ENCODE measurements at regions not wholly inside any gene's neighbourhood (a gene's known extent, or its start where the extent isn't known, plus 50 kb on each side); places are given as distances from the start of the nearest gene placed in this dataset.

DNA sequence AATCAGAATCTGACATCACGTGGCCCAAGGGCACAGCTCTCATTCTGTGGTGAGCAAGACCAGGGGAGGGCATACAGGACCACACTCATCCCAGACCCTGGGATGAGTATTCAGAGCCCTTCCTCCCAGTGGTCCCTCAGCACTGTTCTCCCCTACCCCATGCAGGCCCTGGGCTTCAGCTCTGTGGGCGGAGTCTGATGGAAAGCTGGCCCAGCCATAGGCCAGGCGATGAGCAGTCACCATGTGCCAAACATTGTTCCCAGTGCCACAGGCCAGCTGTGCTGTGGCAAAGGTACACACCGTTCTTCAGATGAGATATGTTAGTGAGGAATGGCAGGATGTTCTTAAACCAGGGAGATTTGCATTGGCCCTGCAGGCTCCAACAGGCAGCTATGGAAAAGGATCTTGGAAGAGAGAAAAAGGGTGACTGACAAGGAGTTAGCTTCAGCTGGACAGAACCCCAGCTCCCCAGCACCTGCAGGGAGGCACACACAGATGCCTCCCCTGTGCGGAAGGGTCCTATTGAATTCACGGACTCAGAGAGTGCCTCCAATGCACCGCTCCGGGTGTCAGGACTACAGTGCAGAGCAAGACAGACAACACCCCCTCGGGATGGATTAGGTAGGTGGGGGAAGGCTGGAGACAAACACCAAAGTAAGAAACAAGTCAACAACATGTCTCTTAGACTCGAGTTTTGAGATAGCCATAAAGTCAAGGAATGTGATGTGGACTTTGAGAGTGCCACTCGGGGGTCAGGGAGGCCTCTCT is 596.0 kb upstream of the MGMT start:
- H3K4me1 ChIP-seq (ENCODE audit: control insufficient read depth in 2 of 2, insufficient read depth in 2 of 2, low read length in 1 of 2) = no peaks in the 10 kb centered on the region
- no peak overlapping the region for H3K4me3 ChIP-seq (ENCODE audit: low read depth in 1 of 2, low read length in 2 of 2)
- no peak overlapping the region for H3K27ac ChIP-seq (ENCODE audit: low read depth in 2 of 2, low read length in 1 of 2)
- no peaks in the 10 kb centered on the region for H3K27me3 ChIP-seq (ENCODE audit: control insufficient read depth in 1 of 2, insufficient read depth in 2 of 2, low read length in 2 of 2)
- H3K9me3 ChIP-seq (ENCODE audit: control insufficient read depth in 2 of 2, insufficient read depth in 1 of 2, low read depth in 1 of 2, low read length in 1 of 2) = peaks cover 3 to 8% of the 10 kb centered on the region in 2 donors
- no peaks in the 10 kb centered on the region for H3K36me3 ChIP-seq (ENCODE audit: control insufficient read depth in 2 of 2, insufficient read depth in 2 of 2, low read length in 1 of 2)
- 78% methylated on average over 11 of the region's 11 CpGs for WGBS, 2 donors

DNA sequence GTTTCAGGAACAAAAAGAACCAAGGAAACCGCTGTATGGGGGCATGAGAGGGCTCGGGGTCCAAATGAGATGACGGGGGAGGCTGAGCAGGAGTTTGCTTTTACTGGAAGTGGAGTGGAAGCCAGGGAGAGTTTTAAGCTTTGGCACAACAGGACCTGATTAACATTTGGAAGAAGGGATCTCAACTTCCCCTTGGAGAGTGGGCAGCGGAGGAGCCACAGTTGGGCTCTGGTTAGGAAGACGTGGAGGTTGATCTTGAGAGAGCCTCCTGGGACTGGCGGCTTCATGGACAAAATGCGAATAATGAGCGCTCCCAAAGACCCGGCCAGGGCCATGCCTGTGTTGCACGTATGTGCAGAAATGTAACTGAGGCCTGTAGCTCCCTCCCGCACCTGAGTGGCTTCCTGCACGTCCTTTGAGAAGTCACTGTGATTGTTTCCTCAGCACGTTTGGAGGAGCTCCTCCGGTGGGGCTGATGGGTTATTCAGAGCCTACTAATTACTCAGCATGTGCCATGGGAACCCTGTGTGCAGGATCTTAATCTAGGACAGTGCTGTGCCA is 595.3 kb upstream of the MGMT start:
- Histone ChIP-seq H3K4me1 (ENCODE audit: control insufficient read depth in 2 of 2, insufficient read depth in 2 of 2, low read length in 1 of 2) (no peaks in the 10 kb centered on the region), H3K4me3 (ENCODE audit: low read depth in 1 of 2, low read length in 2 of 2) (no peak overlapping the region), H3K9me3 (ENCODE audit: control insufficient read depth in 2 of 2, insufficient read depth in 1 of 2, low read depth in 1 of 2, low read length in 1 of 2) (peaks cover 3 to 8% of the 10 kb centered on the region in 2 donors), H3K27ac (ENCODE audit: low read depth in 2 of 2, low read length in 1 of 2) (no peak overlapping the region), H3K36me3 (ENCODE audit: control insufficient read depth in 2 of 2, insufficient read depth in 2 of 2, low read length in 1 of 2) (no peaks in the 10 kb centered on the region), H3K27me3 (ENCODE audit: control insufficient read depth in 1 of 2, insufficient read depth in 2 of 2, low read length in 2 of 2) (no peaks in the 10 kb centered on the region)
- WGBS, 2 donors = 91 to 92% methylated on average over 14 of the region's 14 CpGs

DNA sequence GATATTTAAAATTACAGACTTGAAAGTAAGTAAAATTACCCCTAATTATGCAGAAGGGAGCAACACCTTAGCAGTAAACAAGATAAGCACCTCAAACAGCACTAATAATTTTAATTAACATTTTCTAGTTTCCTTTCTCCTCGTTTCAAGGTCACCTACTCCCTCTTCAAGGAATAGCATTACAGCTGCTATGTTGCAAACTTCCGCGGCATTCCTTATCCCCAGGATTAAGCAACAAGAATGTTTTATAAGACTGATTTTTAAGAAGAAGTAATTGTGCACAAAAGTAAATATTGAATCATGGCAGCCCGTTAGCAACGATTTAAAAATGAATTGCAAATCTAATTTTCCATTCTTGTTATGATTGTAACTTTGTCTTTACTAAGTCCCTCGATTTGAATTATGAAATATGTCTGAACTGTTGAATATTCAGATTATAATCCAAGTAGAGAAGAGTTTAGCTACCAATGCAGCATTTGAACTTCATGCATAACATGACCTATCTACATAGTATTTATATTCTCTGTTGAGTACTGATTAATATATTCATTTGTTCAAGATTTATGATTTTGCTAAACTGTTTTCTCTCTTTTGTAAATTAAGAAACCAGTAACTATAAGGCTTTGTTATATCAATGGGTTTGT is 593.5 kb upstream of the MGMT start:
- Histone ChIP-seq H3K4me3 (ENCODE audit: low read depth in 1 of 2, low read length in 2 of 2) (no peak overlapping the region), H3K36me3 (ENCODE audit: control insufficient read depth in 2 of 2, insufficient read depth in 2 of 2, low read length in 1 of 2) (no peaks in the 10 kb centered on the region), H3K27ac (ENCODE audit: low read depth in 2 of 2, low read length in 1 of 2) (no peak overlapping the region), H3K27me3 (ENCODE audit: control insufficient read depth in 1 of 2, insufficient read depth in 2 of 2, low read length in 2 of 2) (no peaks in the 10 kb centered on the region), H3K4me1 (ENCODE audit: control insufficient read depth in 2 of 2, insufficient read depth in 2 of 2, low read length in 1 of 2) (no peaks in the 10 kb centered on the region), H3K9me3 (ENCODE audit: control insufficient read depth in 2 of 2, insufficient read depth in 1 of 2, low read depth in 1 of 2, low read length in 1 of 2) (peaks cover 3 to 8% of the 10 kb centered on the region in 2 donors)
- WGBS, 2 donors = 36 to 40% methylated on average over 6 of the region's 6 CpGs

DNA sequence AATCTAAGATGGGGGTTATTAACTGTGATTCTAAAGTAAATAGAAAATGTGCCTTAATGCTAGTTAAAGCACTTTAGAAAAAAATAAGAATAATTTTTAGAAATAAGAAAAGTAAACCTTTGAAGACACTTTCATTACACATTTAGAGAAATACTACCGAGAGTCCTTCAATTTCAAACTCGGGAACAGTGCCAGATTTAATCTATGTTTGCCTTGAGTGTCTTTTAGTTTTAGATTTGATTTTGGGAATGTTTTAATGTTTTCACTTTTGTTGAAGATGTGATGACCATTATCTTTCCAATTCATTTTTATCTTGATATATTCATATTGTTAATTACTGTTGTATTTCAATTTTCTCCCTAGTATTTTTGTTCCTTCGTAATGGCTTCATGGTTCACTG is 592.7 kb upstream of the MGMT start:
- WGBS, 2 donors = 77 to 87% methylated on average over 3 of the region's 3 CpGs
- Histone ChIP-seq H3K4me1 (ENCODE audit: control insufficient read depth in 2 of 2, insufficient read depth in 2 of 2, low read length in 1 of 2) (no peaks in the 10 kb centered on the region), H3K27ac (ENCODE audit: low read depth in 2 of 2, low read length in 1 of 2) (no peak overlapping the region), H3K27me3 (ENCODE audit: control insufficient read depth in 1 of 2, insufficient read depth in 2 of 2, low read length in 2 of 2) (no peaks in the 10 kb centered on the region), H3K36me3 (ENCODE audit: control insufficient read depth in 2 of 2, insufficient read depth in 2 of 2, low read length in 1 of 2) (no peaks in the 10 kb centered on the region), H3K4me3 (ENCODE audit: low read depth in 1 of 2, low read length in 2 of 2) (no peak overlapping the region), H3K9me3 (ENCODE audit: control insufficient read depth in 2 of 2, insufficient read depth in 1 of 2, low read depth in 1 of 2, low read length in 1 of 2) (peaks cover 3 to 4% of the 10 kb centered on the region in 2 donors)

DNA sequence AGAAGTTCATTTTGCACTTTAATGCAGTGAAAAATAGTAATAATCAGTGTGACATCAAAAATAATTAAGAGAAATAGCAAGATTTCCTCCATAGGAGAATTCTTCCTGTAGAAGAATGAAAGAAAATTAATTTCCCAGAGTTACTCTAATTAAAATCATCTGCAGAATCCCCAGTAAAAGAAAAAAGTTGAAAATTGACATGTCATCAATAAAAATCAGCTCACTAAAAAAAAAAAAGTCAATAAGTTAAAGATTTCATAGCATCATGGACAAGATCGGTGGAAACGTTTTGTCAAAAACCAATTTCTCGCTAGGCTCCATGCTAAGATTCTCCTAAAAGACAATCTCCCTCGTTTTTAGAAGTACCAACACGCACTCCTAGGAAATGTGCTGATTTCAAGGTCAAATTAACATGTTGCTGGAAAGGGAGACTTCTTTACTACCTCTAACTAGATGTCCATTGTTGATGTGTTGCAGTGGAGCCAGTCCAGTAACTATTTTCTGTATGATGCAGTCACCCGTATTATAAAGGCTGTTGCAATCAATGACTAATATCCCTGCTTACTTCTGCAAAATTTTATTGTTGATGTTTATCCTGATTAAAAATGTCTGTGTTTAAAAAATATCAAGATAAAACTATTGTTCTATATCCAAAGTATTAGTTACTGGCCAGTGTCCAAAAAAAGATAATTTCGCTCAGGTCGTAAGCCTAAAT is 591.9 kb upstream of the MGMT start:
- Histone ChIP-seq H3K4me3 (ENCODE audit: low read depth in 1 of 2, low read length in 2 of 2) (no peak overlapping the region), H3K4me1 (ENCODE audit: control insufficient read depth in 2 of 2, insufficient read depth in 2 of 2, low read length in 1 of 2) (no peaks in the 10 kb centered on the region), H3K27me3 (ENCODE audit: control insufficient read depth in 1 of 2, insufficient read depth in 2 of 2, low read length in 2 of 2) (no peaks in the 10 kb centered on the region), H3K36me3 (ENCODE audit: control insufficient read depth in 2 of 2, insufficient read depth in 2 of 2, low read length in 1 of 2) (no peaks in the 10 kb centered on the region), H3K27ac (ENCODE audit: low read depth in 2 of 2, low read length in 1 of 2) (no peak overlapping the region), H3K9me3 (ENCODE audit: control insufficient read depth in 2 of 2, insufficient read depth in 1 of 2, low read depth in 1 of 2, low read length in 1 of 2) (peaks cover 3 to 6% of the 10 kb centered on the region in 2 donors)
- 76 to 80% methylated on average over 8 of the region's 8 CpGs for WGBS, 2 donors

DNA sequence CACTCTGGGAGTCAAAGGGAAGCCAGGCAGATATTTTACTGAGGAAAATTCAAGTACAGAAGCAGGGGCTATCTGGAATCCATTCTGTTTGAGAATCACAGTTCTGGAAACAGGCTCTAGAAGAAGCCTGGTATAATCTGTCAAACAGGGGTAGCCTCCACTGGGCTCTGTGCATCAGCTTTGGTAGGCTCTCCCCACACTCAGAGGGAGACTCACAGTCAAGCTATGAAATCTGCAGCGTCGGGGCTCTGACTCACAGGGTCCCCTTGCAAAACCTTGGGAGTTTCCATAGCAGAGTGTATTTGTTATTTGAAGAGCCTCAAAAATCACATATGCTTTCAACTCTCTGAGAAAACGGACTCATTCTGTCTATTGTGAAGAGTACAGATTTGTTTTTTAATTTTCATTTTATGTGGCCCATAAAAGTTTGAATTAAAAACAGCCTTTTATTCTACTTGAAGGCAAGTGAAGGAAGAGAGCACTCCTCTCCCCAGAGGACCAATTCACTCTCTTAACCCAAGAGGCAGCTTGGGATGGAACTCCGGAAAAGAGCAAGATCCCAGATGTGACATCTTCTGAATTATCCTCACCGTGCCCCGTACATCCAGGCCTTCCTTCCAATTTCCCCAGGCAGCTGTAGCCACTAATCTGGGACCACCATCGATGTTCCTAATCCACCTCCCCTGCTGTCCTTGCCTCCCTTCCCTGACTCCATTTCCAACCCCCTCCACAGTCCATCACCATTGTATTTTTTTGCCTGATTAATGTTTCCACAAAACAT is 590.9 kb upstream of the MGMT start:
- 74% methylated on average over 7 of the region's 7 CpGs for WGBS, 2 donors
- Histone ChIP-seq H3K4me3 (ENCODE audit: low read depth in 1 of 2, low read length in 2 of 2) (no peak overlapping the region), H3K4me1 (ENCODE audit: control insufficient read depth in 2 of 2, insufficient read depth in 2 of 2, low read length in 1 of 2) (no peaks in the 10 kb centered on the region), H3K27me3 (ENCODE audit: control insufficient read depth in 1 of 2, insufficient read depth in 2 of 2, low read length in 2 of 2) (no peaks in the 10 kb centered on the region), H3K27ac (ENCODE audit: low read depth in 2 of 2, low read length in 1 of 2) (peak overlapping the region in 1 of 2 donors; percentile 4), H3K36me3 (ENCODE audit: control insufficient read depth in 2 of 2, insufficient read depth in 2 of 2, low read length in 1 of 2) (no peaks in the 10 kb centered on the region), H3K9me3 (ENCODE audit: control insufficient read depth in 2 of 2, insufficient read depth in 1 of 2, low read depth in 1 of 2, low read length in 1 of 2) (peaks cover 3 to 6% of the 10 kb centered on the region in 2 donors)

DNA sequence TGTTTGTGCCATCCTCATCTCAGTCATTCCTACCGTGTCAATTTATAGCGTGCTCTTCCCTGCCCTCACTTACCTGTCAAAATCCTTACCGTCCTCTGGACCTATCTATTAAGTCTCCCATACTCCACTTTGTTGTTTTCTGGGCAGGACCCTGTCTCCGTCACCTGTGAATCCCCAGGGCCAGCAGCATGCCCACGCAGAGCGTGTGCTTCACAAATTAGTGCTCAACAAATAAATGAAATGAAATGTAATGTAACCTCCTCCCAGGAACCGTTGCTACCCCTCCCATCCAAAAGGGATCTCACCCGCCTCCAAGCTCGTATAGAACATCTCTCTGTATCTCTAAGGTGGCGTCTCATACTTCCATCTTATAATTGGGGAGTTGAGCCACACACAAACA is 589.9 kb upstream of the MGMT start:
- H3K9me3 ChIP-seq (ENCODE audit: control insufficient read depth in 2 of 2, insufficient read depth in 1 of 2, low read depth in 1 of 2, low read length in 1 of 2) = peaks cover 0 to 3% of the 10 kb centered on the region in 2 donors
- no peaks in the 10 kb centered on the region for H3K27me3 ChIP-seq (ENCODE audit: control insufficient read depth in 1 of 2, insufficient read depth in 2 of 2, low read length in 2 of 2)
- 81 to 91% methylated on average over 10 of the region's 10 CpGs for WGBS, 2 donors
- H3K4me1 ChIP-seq (ENCODE audit: control insufficient read depth in 2 of 2, insufficient read depth in 2 of 2, low read length in 1 of 2) = no peaks in the 10 kb centered on the region
- no peak overlapping the region for H3K4me3 ChIP-seq (ENCODE audit: low read depth in 1 of 2, low read length in 2 of 2)
- H3K27ac ChIP-seq (ENCODE audit: low read depth in 2 of 2, low read length in 1 of 2) = no peak overlapping the region
- no peaks in the 10 kb centered on the region for H3K36me3 ChIP-seq (ENCODE audit: control insufficient read depth in 2 of 2, insufficient read depth in 2 of 2, low read length in 1 of 2)

DNA sequence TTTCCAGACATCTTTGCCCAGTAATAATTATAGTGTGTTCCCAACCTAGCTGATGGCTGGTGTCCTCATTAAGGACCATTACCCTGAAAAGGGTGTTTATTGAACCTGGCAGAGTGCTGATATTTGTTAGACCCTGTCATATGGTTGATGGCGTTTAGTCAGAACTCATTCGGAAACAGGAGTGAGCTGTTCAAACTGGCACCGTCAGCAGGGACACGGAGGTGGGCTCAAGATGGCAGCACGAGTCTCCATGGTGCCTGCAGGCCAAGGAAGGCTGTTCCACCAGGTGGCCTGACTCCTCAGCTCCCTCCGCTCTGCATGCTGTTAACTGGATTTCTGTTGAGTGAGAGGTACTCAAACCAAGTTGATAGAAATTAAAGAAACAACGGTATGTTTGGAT is 589.1 kb upstream of the MGMT start:
- H3K4me1 ChIP-seq (ENCODE audit: control insufficient read depth in 2 of 2, insufficient read depth in 2 of 2, low read length in 1 of 2) = no peaks in the 10 kb centered on the region
- H3K27ac ChIP-seq (ENCODE audit: low read depth in 2 of 2, low read length in 1 of 2) = no peak overlapping the region
- peaks cover under 1 to 3% of the 10 kb centered on the region in 2 donors for H3K9me3 ChIP-seq (ENCODE audit: control insufficient read depth in 2 of 2, insufficient read depth in 1 of 2, low read depth in 1 of 2, low read length in 1 of 2)
- no peak overlapping the region for H3K4me3 ChIP-seq (ENCODE audit: low read depth in 1 of 2, low read length in 2 of 2)
- H3K27me3 ChIP-seq (ENCODE audit: control insufficient read depth in 1 of 2, insufficient read depth in 2 of 2, low read length in 2 of 2) = no peaks in the 10 kb centered on the region
- WGBS, 2 donors = 87 to 90% methylated on average over 7 of the region's 7 CpGs
- H3K36me3 ChIP-seq (ENCODE audit: control insufficient read depth in 2 of 2, insufficient read depth in 2 of 2, low read length in 1 of 2) = no peaks in the 10 kb centered on the region

DNA sequence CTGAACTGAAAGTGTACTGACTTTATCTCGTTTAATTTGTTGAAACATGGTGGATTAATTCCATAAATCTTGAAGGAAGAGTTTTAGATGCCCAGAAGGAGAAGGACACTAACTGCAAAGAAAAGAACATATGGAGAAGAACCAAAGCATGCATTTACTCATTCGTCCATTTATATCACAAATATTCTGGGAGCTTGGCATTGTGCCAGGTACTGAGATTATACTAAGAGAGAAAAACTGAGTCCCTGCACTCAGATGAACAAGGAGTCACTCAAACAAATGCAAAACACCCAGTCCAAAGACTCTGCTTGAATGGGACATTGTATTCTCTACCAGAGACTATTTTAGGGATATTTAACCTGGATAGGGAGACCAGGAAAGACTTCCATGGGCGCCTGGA is 588.0 kb upstream of the MGMT start:
- no peaks in the 10 kb centered on the region for H3K4me1 ChIP-seq (ENCODE audit: control insufficient read depth in 2 of 2, insufficient read depth in 2 of 2, low read length in 1 of 2)
- no peak overlapping the region for H3K4me3 ChIP-seq (ENCODE audit: low read depth in 1 of 2, low read length in 2 of 2)
- no peak overlapping the region for H3K27ac ChIP-seq (ENCODE audit: low read depth in 2 of 2, low read length in 1 of 2)
- WGBS, 2 donors = 60 to 64% methylated on average over 3 of the region's 3 CpGs
- H3K36me3 ChIP-seq (ENCODE audit: control insufficient read depth in 2 of 2, insufficient read depth in 2 of 2, low read length in 1 of 2) = no peaks in the 10 kb centered on the region
- peaks cover 5 to 7% of the 10 kb centered on the region in 2 donors for H3K9me3 ChIP-seq (ENCODE audit: control insufficient read depth in 2 of 2, insufficient read depth in 1 of 2, low read depth in 1 of 2, low read length in 1 of 2)
- no peaks in the 10 kb centered on the region for H3K27me3 ChIP-seq (ENCODE audit: control insufficient read depth in 1 of 2, insufficient read depth in 2 of 2, low read length in 2 of 2)
